Gastroesophageal sphincter (tissue), 4 donors: ENCODE measurements at regions not wholly inside any gene's neighbourhood (a gene's known extent, or its start where the extent isn't known, plus 50 kb on each side); places are given as distances from the start of the nearest gene placed in this dataset.
A peak's percentile ranks its signal among the peaks of the same experiment; 100 is the strongest.

Experiments used
- ATAC-seq: fragments of 150-250 bp; one replicate; pipeline ENCODE4 v1.9.1; 2016; ENCODE audit warnings: mild to moderate bottlenecking, moderate library complexity
- H3K27ac ChIP-seq, 4 donors: fragments of 200-600 bp; sonication (generic) in 3 of 4; 1 replicate in 3 of 4; 2 replicates in 1 of 4; pipeline ENCODE4 v1.5.1; 2016 to 2019
- H3K27me3 ChIP-seq: fragments of 200-600 bp; sonication (generic); one replicate; pipeline ENCODE4 v1.5.1; 2019
- H3K36me3 ChIP-seq, 2 donors: fragments of 200-600 bp; sonication (generic); one replicate each; pipeline ENCODE4 v1.5.1; 2019; ENCODE audit warnings: control low read depth in 1 of 2
- H3K4me1 ChIP-seq, 3 donors: fragments of 200-600 bp; sonication (generic); 1 replicate in 2 of 3; 2 replicates in 1 of 3; pipeline ENCODE4 v1.5.1; 2016 to 2019; ENCODE audit warnings: control low read depth in 2 of 3
- H3K4me3 ChIP-seq, 2 donors: fragments of 200-600 bp; sonication (generic); one replicate each; pipeline ENCODE4 v1.5.1; 2019; ENCODE audit warnings: mild to moderate bottlenecking in 1 of 2, moderate library complexity in 1 of 2
- H3K9me3 ChIP-seq, 3 donors: fragments of 200-600 bp; sonication (generic); one replicate each; pipeline ENCODE4 v1.5.1; 2017 to 2019; ENCODE audit warnings: control low read depth in 2 of 3
- CTCF ChIP-seq, 4 experiments: fragments of 200-600 bp in 2 of 4; fragments of 450-650 bp in 2 of 4; sonication (generic) in 1 of 4; IDR thresholded peaks; one replicate each; pipeline ENCODE4 v1.5.1; 2017 to 2019; ENCODE audit warnings: antibody characterized with exemption in 4 of 4, mild to moderate bottlenecking in 2 of 4, moderate library complexity in 2 of 4
- EP300 ChIP-seq: sonication (generic); formaldehyde crosslinking; IDR thresholded peaks from one replicate; pipeline ENCODE4 v1.6.1; 2017; ENCODE audit warnings: antibody characterized with exemption, mild to moderate bottlenecking
- POLR2A ChIP-seq, 2 donors: fragments of 450-650 bp; IDR thresholded peaks; one replicate each; pipeline ENCODE4 v1.6.1; 2017; ENCODE audit warnings: antibody characterized with exemption in 2 of 2, mild to moderate bottlenecking in 2 of 2, moderate library complexity in 1 of 2
- POLR2AphosphoS5 ChIP-seq: sonication (generic); formaldehyde crosslinking; IDR thresholded peaks from one replicate; pipeline ENCODE4 v1.6.1; 2017; ENCODE audit warnings: antibody characterized with exemption
- WGBS, 2 donors: methylation state at CpG; one replicate each; pipeline ENCODE4 v1.1.5; 2018; ENCODE audit warnings: low coverage in 1 of 2; 5-methylcytosine and 5-hydroxymethylcytosine counted together

GRCh38 chr21:36589352-36589971 lies 109.5 kb upstream of the SIM2 start:
- H3K27me3 ChIP-seq: peaks cover 29% of the 10 kb centered on the region
- TF ChIP-seq EP300: no peak
- peak in 1 of 4 experiments; percentile 8 for TF ChIP-seq CTCF (IDR thresholded peaks at IDR 0.05)
- H3K36me3 ChIP-seq: no peaks in the 10 kb centered on the region
- H3K27ac ChIP-seq: no peak overlapping the region
- H3K9me3 ChIP-seq: peaks cover 0 to 4% (median 0%) of the 10 kb centered on the region in 3 donors
- 29 to 48% methylated on average over 3 to 10 of the region's 10 CpGs for WGBS, 2 donors
- ATAC-seq: no peak
- no peaks in the 10 kb centered on the region for H3K4me1 ChIP-seq
- no peak overlapping the region for H3K4me3 ChIP-seq

- Histone ChIP-seq H3K9me3 (peaks cover 0 to 9% (median 0%) of the 10 kb centered on the region in 3 donors), H3K27me3 (peaks cover 37% of the 10 kb centered on the region), H3K4me3 (no peak overlapping the region), H3K36me3 (no peaks in the 10 kb centered on the region), H3K4me1 (no peaks in the 10 kb centered on the region), H3K27ac (no peak overlapping the region)
- WGBS, 2 donors: 63% methylated on average over 6 of the region's 16 CpGs; no CpG with 5 or more reads in 1 of the 2 donors
- TF ChIP-seq POLR2AphosphoS5 (no peak), POLR2A (IDR thresholded peaks at IDR 0.05) (no peak), CTCF (IDR thresholded peaks at IDR 0.05) (no peak), EP300 (no peak)
- ATAC-seq: no peak
Observed at GRCh38 chr21:36591326-36591970, 107.5 kb upstream of the SIM2 start.

- peaks cover 0 to 28% (median 0%) of the 10 kb centered on the region in 3 donors for H3K9me3 ChIP-seq
- H3K36me3 ChIP-seq: no peaks in the 10 kb centered on the region
- no peak for TF ChIP-seq POLR2A (IDR thresholded peaks at IDR 0.05)
- no peak for TF ChIP-seq CTCF (IDR thresholded peaks at IDR 0.05)
- TF ChIP-seq POLR2AphosphoS5: no peak
- no peak for TF ChIP-seq EP300
- no peaks in the 10 kb centered on the region for H3K4me1 ChIP-seq
- peaks cover 51% of the 10 kb centered on the region for H3K27me3 ChIP-seq
- H3K4me3 ChIP-seq: no peak overlapping the region
- no peak for ATAC-seq
- 82 to 86% methylated on average over 2 of the region's 2 CpGs for WGBS, 2 donors
- H3K27ac ChIP-seq: no peak overlapping the region
Observed at GRCh38 chr21:36596174-36596573, 102.7 kb upstream of the SIM2 start.

DNA sequence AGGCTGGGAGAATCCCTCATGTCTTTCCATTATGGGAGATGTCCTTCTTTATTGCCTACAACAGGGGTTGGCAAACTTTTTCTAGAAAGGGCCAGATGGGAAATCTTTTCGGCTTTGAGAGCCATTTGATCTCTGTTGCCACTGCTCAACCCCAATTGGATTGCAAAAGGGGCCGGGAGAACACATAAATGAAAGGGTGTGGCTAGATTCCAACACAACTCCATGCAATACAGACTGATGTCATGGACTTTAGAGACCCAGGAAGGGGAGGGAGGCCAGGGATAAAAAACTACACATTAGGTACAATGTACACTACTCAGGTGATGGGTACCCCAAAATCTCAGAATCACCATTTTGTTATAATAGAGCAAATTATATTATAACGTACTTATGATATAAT lies 97.6 kb upstream of the SIM2 start:
- 63 to 86% methylated on average over 1 to 3 of the region's 3 CpGs for WGBS, 2 donors
- Histone ChIP-seq H3K4me3 (no peak overlapping the region), H3K27ac (no peak overlapping the region), H3K27me3 (peaks cover 54% of the 10 kb centered on the region), H3K9me3 (peaks cover 0 to 20% (median 0%) of the 10 kb centered on the region in 3 donors), H3K36me3 (no peaks in the 10 kb centered on the region), H3K4me1 (no peaks in the 10 kb centered on the region)
- no peak for TF ChIP-seq CTCF (IDR thresholded peaks at IDR 0.05)
- TF ChIP-seq POLR2A (IDR thresholded peaks at IDR 0.05): no peak
- no peak for TF ChIP-seq EP300
- TF ChIP-seq POLR2AphosphoS5: no peak
- ATAC-seq: no peak

DNA sequence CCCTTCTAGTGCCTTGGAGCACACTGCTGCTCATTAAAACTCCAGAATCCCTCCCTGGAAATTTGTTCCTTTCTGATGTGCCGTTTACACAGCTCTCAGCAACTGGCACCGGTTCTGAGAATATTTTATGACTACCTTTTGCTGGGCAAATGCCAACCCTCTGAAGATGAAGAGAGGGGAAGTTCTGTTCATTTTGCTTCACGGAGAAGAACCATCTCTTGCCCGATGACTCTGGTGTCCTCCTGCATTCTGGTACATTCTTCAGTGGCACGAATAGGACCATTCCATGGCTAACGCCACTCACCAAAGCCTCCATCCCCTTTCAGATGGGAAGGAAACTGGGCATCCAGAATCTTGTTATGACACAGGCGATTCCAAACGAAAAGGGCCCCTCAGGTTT lies 96.2 kb upstream of the SIM2 start:
- H3K9me3 ChIP-seq: peaks cover 0 to 20% (median 0%) of the 10 kb centered on the region in 3 donors
- H3K4me3 ChIP-seq: no peak overlapping the region
- H3K27ac ChIP-seq: no peak overlapping the region
- WGBS, 2 donors: 40 to 81% methylated on average over 1 to 8 of the region's 8 CpGs
- TF ChIP-seq POLR2A (IDR thresholded peaks at IDR 0.05): no peak
- TF ChIP-seq CTCF (IDR thresholded peaks at IDR 0.05): no peak
- no peak for TF ChIP-seq POLR2AphosphoS5
- TF ChIP-seq EP300: no peak
- H3K4me1 ChIP-seq: no peaks in the 10 kb centered on the region
- no peak for ATAC-seq
- peaks cover 50% of the 10 kb centered on the region for H3K27me3 ChIP-seq
- no peaks in the 10 kb centered on the region for H3K36me3 ChIP-seq
